ENCODE measurements at regions not wholly inside any gene's neighbourhood (a gene's known extent, or its start where the extent isn't known, plus 50 kb on each side); places are given as distances from the start of the nearest gene placed in this dataset.

GRCh38 chr12:13670285-13670866, 311.0 kb downstream of the GRIN2B start:
- TF ChIP-seq POLR2A (IDR thresholded peaks at IDR 0.05; ENCODE audit: low read length) = no peak
- TF ChIP-seq GATA1 (IDR thresholded peaks at IDR 0.05; ENCODE audit: low read depth, low read length) = no peak

Data from erythroblast (primary cell).